ENCODE measurements at regions not wholly inside any gene's neighbourhood (a gene's known extent, or its start where the extent isn't known, plus 50 kb on each side); places are given as distances from the start of the nearest gene placed in this dataset.

- DNase-seq (ENCODE audit: low spot score) = no peak
- intact Hi-C loops (cut with DNase I) = no loop called here
These were observed 204.7 kb upstream of the CTNNB1 start for GRCh38 chr3:40994611-40995010.

- intact Hi-C loops (cut with DNase I) = no loop called here
- DNase-seq (ENCODE audit: low spot score) = no peak
These were observed 204.0 kb upstream of the CTNNB1 start for GRCh38 chr3:40995271-40995670.

- intact Hi-C loops (cut with DNase I) = no loop called here
- DNase-seq (ENCODE audit: low spot score) = no peak
These were observed 202.9 kb upstream of the CTNNB1 start for GRCh38 chr3:40996382-40996781.

GRCh38 chr3:40996827-40997710, 202.2 kb upstream of the CTNNB1 start:
- no peak for DNase-seq (ENCODE audit: low spot score)
- intact Hi-C loops (cut with DNase I) = no loop called here

- intact Hi-C loops (cut with DNase I) = no loop called here
- no peak for DNase-seq (ENCODE audit: low spot score)
These were observed 201.4 kb upstream of the CTNNB1 start for GRCh38 chr3:40997711-40998519.

- DNase-seq (ENCODE audit: low spot score) = no peak
- intact Hi-C loops (cut with DNase I) = no loop called here
These were observed 199.6 kb upstream of the CTNNB1 start for GRCh38 chr3:40999682-41000081.

GRCh38 chr3:41000471-41000870, 198.8 kb upstream of the CTNNB1 start:
- intact Hi-C loops (cut with DNase I) = no loop called here
- DNase-seq (ENCODE audit: low spot score) = no peak

- intact Hi-C loops (cut with DNase I) = no loop called here
These were observed 197.7 kb upstream of the CTNNB1 start for GRCh38 chr3:41001556-41001955.

GRCh38 chr3:41002104-41002503, 197.2 kb upstream of the CTNNB1 start:
- intact Hi-C loops (cut with DNase I) = no loop called here
- DNase-seq (ENCODE audit: low spot score) = no peak

More at GRCh38 chr3:41001556-41001955, 197.7 kb upstream of the CTNNB1 start:
- no peak for DNase-seq (ENCODE audit: low spot score)

GRCh38 chr3:41007399-41007798, 191.9 kb upstream of the CTNNB1 start:
- intact Hi-C loops (cut with DNase I) = no loop called here
- DNase-seq (ENCODE audit: low spot score) = no peak

- no peak for DNase-seq (ENCODE audit: low spot score)
- intact Hi-C loops (cut with DNase I) = no loop called here
These were observed 187.5 kb upstream of the CTNNB1 start for GRCh38 chr3:41011854-41012253.

GRCh38 chr3:41018855-41019254, 180.4 kb upstream of the CTNNB1 start:
- intact Hi-C loops (cut with DNase I) = no loop called here
- DNase-seq (ENCODE audit: low spot score) = no peak

GRCh38 chr3:41024031-41024836, 175.1 kb upstream of the CTNNB1 start:
- DNase-seq (ENCODE audit: low spot score) = no peak
- intact Hi-C loops (cut with DNase I) = no loop called here

GRCh38 chr3:41026394-41027177, 172.7 kb upstream of the CTNNB1 start:
- peak; percentile 91 for DNase-seq (ENCODE audit: low spot score)
- intact Hi-C loops (cut with DNase I) = no loop called here

- no peak for DNase-seq (ENCODE audit: low spot score)
- intact Hi-C loops (cut with DNase I) = no loop called here
These were observed 169.9 kb upstream of the CTNNB1 start for GRCh38 chr3:41029356-41029755.

GRCh38 chr3:41030220-41030619, 169.1 kb upstream of the CTNNB1 start:
- intact Hi-C loops (cut with DNase I) = no loop called here
- DNase-seq (ENCODE audit: low spot score) = no peak

- intact Hi-C loops (cut with DNase I) = no loop called here
These were observed 167.9 kb upstream of the CTNNB1 start for GRCh38 chr3:41031401-41031800.

GRCh38 chr3:41033956-41034519, 165.3 kb upstream of the CTNNB1 start:
- intact Hi-C loops (cut with DNase I) = no loop called here
- DNase-seq (ENCODE audit: low spot score) = no peak

More at GRCh38 chr3:41031401-41031800, 167.9 kb upstream of the CTNNB1 start:
- DNase-seq (ENCODE audit: low spot score) = no peak
